HepG2 (cell line): ENCODE measurements at regions not wholly inside any gene's neighbourhood (a gene's known extent, or its start where the extent isn't known, plus 50 kb on each side); places are given as distances from the start of the nearest gene placed in this dataset.

Experiments
- ATAC-seq: fragments of 200-7000 bp; cut with Tn5 transposase; 3 replicates; pipeline ENCODE4 v1.9.1; 2020; ENCODE audit warnings: mild to moderate bottlenecking, moderate library complexity
- BruUV-seq: library from RNA; stranded (reverse); fragments of 400-500 nt; replicated peaks from 2 replicates; lab custom pipeline; 2021; lab: Mats Ljungman, UMichigan
- CTCF ChIA-PET: fragments of 300-600 bp; formaldehyde crosslinking; extraction: SDS; loops from one replicate; lab custom pipeline; 2021; ENCODE audit warnings: low total read pairs, inconsistent platforms, low intra/inter-chr PET ratio; lab: Yijun Ruan, JAX
- POLR2A ChIA-PET: fragments of 350-600 bp; sonication (Branson Sonifier 250); formaldehyde crosslinking; loops from one replicate; lab custom pipeline; 2020; ENCODE audit warnings: antibody characterized with exemption, inconsistent platforms; lab: Yijun Ruan, JAX
- DNase-seq: peaks from one replicate; pipeline ENCODE4 v3.0.0-alpha.2; 2015; ENCODE audit warnings: low spot score
- FAIRE-seq: peaks from 3 replicates; lab custom pipeline; 2011; peaks lifted over from hg19 to GRCh38; lab: Jason Lieb, UNC
- H2AFZ ChIP-seq: one replicate; pipeline ENCODE4 v1.6.1; 2011; ENCODE audit warnings: low read length, inconsistent platforms
- H3K27ac ChIP-seq: fragments of 300-600 bp; 3 replicates; pipeline ENCODE4 v1.8.0; 2011; ENCODE audit warnings: mixed run types, mild to moderate bottlenecking, mixed read lengths, low read length, inconsistent platforms; ENCODE audit not compliant: insufficient read depth; ENCODE audit errors: extremely low read length
- H3K27me3 ChIP-seq, 2 experiments: fragments of 200-600 bp in 1 of 2; 2 replicates in 1 of 2; 3 replicates in 1 of 2; pipeline versions ENCODE4 v1.6.0 to v1.8.0; 2011; ENCODE audit warnings: low read length in 2 of 2, mild to moderate bottlenecking in 2 of 2, moderate library complexity in 2 of 2, inconsistent platforms in 1 of 2; ENCODE audit not compliant: insufficient read depth in 2 of 2, control insufficient read depth in 1 of 2
- H3K36me3 ChIP-seq, 2 experiments: fragments of 200-600 bp in 1 of 2; replicated peaks in 1 of 2; 2 replicates in 1 of 2; 3 replicates in 1 of 2; pipeline versions ENCODE4 v1.5.1 to v1.8.0; 2011; ENCODE audit warnings: low read length in 2 of 2, inconsistent platforms in 1 of 2; ENCODE audit not compliant: insufficient read depth in 2 of 2, control insufficient read depth in 1 of 2
- H3K4me1 ChIP-seq: 2 replicates; pipeline ENCODE4 v1.5.1; 2012; ENCODE audit warnings: low read length, inconsistent platforms; ENCODE audit not compliant: insufficient read depth
- H3K4me2 ChIP-seq: 2 replicates; pipeline ENCODE4 v1.6.0; 2011; ENCODE audit warnings: low read depth, low read length, inconsistent platforms
- H3K4me3 ChIP-seq, 3 experiments: fragments of 200-600 bp in 1 of 3; sonication (generic), shearing (Covaris generic) in 1 of 3; replicated peaks in 1 of 3; 2 replicates each; pipeline ENCODE4 v1.5.1; 2011 to 2016; ENCODE audit warnings: low read length in 3 of 3, inconsistent platforms in 2 of 3, low read depth in 2 of 3, mild to moderate bottlenecking in 2 of 3, control low read depth in 1 of 3, mixed read lengths in 1 of 3; ENCODE audit not compliant: insufficient read depth in 1 of 3
- H3K79me2 ChIP-seq: one replicate; pipeline ENCODE4 v1.6.1; 2011; ENCODE audit warnings: low read length, inconsistent platforms; ENCODE audit not compliant: insufficient read depth
- H3K9ac ChIP-seq: 2 replicates; pipeline ENCODE4 v1.6.0; 2011; ENCODE audit warnings: mild to moderate bottlenecking, low read depth, low read length, inconsistent platforms; ENCODE audit not compliant: insufficient read depth
- H3K9me3 ChIP-seq: 2 replicates; pipeline ENCODE4 v1.5.1; 2012; ENCODE audit warnings: mild to moderate bottlenecking, low read length
- H4K20me1 ChIP-seq: 2 replicates; pipeline ENCODE4 v1.6.0; 2011; ENCODE audit warnings: inconsistent platforms, mild to moderate bottlenecking, low read length, moderate library complexity; ENCODE audit not compliant: insufficient read depth
- ATF1 ChIP-seq: IDR thresholded peaks from 2 replicates; pipeline ENCODE4 v1.6.1; 2016; ENCODE audit warnings: mild to moderate bottlenecking, control low read depth
- CREB1 ChIP-seq, 2 experiments: fragments of 450-650 bp in 1 of 2; IDR thresholded peaks; 2 replicates each; pipeline ENCODE4 v1.6.1; 2016 to 2017; ENCODE audit warnings: control low read depth in 1 of 2, mild to moderate bottlenecking in 1 of 2, missing compliant biosample characterization in 1 of 2, missing genetic modification characterization in 1 of 2
- GLI4 ChIP-seq: sonication (generic); formaldehyde crosslinking; IDR thresholded peaks from 2 replicates; pipeline ENCODE4 v1.5.1; 2020; ENCODE audit warnings: missing genetic modification reagents, mild to moderate bottlenecking, moderate library complexity, borderline replicate concordance
- ISL2 ChIP-seq: sonication (generic); formaldehyde crosslinking; IDR thresholded peaks from 2 replicates; pipeline ENCODE4 v1.5.0; 2020; ENCODE audit warnings: missing genetic modification reagents
- SIX4 ChIP-seq: sonication (generic); formaldehyde crosslinking; IDR thresholded peaks from 2 replicates; pipeline ENCODE4 v1.4.0; 2020; ENCODE audit warnings: missing genetic modification reagents
- SOX13 ChIP-seq, 3 experiments: fragments of 450-650 bp in 1 of 3; sonication (generic) in 1 of 3; formaldehyde crosslinking in 1 of 3; IDR thresholded peaks in 2 of 3; conservative IDR thresholded peaks in 1 of 3; 2 replicates each; pipeline versions ENCODE4 v1.5.0 to v1.6.1; 2016 to 2020; ENCODE audit warnings: antibody characterized with exemption in 1 of 3, mild to moderate bottlenecking in 1 of 3, missing compliant biosample characterization in 1 of 3, missing genetic modification reagents in 1 of 3, moderate library complexity in 1 of 3
- SP1 ChIP-seq, 2 experiments: fragments of 450-650 bp in 1 of 2; sonication (generic) in 1 of 2; formaldehyde crosslinking in 1 of 2; IDR thresholded peaks; 2 replicates each; pipeline versions ENCODE4 v1.4.0 to v1.6.1; 2016 to 2020; ENCODE audit warnings: missing genetic modification reagents in 1 of 2
- TAF15 ChIP-seq: fragments of 200-400 bp; formaldehyde crosslinking; IDR thresholded peaks from one replicate; pipeline ENCODE4 v1.6.1; 2018; ENCODE audit warnings: mild to moderate bottlenecking, low read depth, low read length; ENCODE audit not compliant: poor library complexity, severe bottlenecking
- TBX2 ChIP-seq: sonication (generic); formaldehyde crosslinking; IDR thresholded peaks from 2 replicates; pipeline ENCODE4 v1.5.0; 2020; ENCODE audit warnings: missing genetic modification reagents, mild to moderate bottlenecking, borderline replicate concordance
- ZHX2 ChIP-seq, 2 experiments: sonication (generic) in 1 of 2; formaldehyde crosslinking in 1 of 2; IDR thresholded peaks; 2 replicates each; pipeline versions ENCODE4 v1.6.1 to v1.9.0; 2014 to 2022; ENCODE audit warnings: antibody characterized with exemption in 1 of 2, borderline replicate concordance in 1 of 2, inconsistent platforms in 1 of 2, low read depth in 1 of 2, missing genetic modification reagents in 1 of 2
- WGBS: methylation state at CpG from one replicate; pipeline ENCODE4 v1.1.6; 2017; ENCODE audit warnings: low lambda C conversion rate; 5-methylcytosine and 5-hydroxymethylcytosine counted together
- in situ Hi-C: cut with HindIII; loops from 2 replicates; pipeline ENCODE4 v1.10.0; 2017; ENCODE audit warnings: low pct_unique_long_range_greater_than_20kb; ENCODE audit not compliant: extremely low pct_ligation_motif_present
- intact Hi-C: fragments of 100-400 bp; cut with micrococcal nuclease; formaldehyde crosslinking; loops from one replicate; pipeline ENCODE4 v1.10.0; 2022; ENCODE audit not compliant: unreplicated experiment

- no peak for TF ChIP-seq SOX13 (IDR thresholded peaks at IDR 0.05)
- peak in 1 of 2 experiments; percentile 56; a peak in 1 of 4 replicates for TF ChIP-seq SOX13 (CRISPR knock-in tag; conservative IDR thresholded peaks at IDR 0.05 in 1 of 2, IDR thresholded peaks at IDR 0.05 in 1 of 2)
These were observed 103.2 kb downstream of the ZNF429 start (continued) for GRCh38 chr19:21608571-21608970.

- CTCF ChIA-PET, result no interaction called here
- no peak for FAIRE-seq
- in situ Hi-C loops, result no loop called here
- TF ChIP-seq TBX2 (no peak), ATF1 (CRISPR knock-in tag) (no peak), CREB1 (IDR thresholded peaks at IDR 0.05) (no peak), CREB1 (CRISPR knock-in tag; IDR thresholded peaks at IDR 0.05) (no peak), SIX4 (CRISPR knock-in tag) (no peak), ZHX2 (IDR thresholded peaks at IDR 0.05; ENCODE audit: low read depth) (no peak), ZHX2 (CRISPR knock-in tag; IDR thresholded peaks at IDR 0.05; ENCODE audit: borderline replicate concordance) (no peak), ISL2 (no peak), TAF15 (no peak), SP1 (IDR thresholded peaks at IDR 0.05) (no peak), SP1 (CRISPR knock-in tag; IDR thresholded peaks at IDR 0.05) (no peak), GLI4 (CRISPR knock-in tag) (no peak)
These were observed 102.0 kb downstream of the ZNF429 start for GRCh38 chr19:21607449-21607848.

More at GRCh38 chr19:21607449-21607848, 102.0 kb downstream of the ZNF429 start:
- Histone ChIP-seq H4K20me1 (no peaks in the 10 kb centered on the region), H3K27ac (no peak overlapping the region), H2AFZ (no peak overlapping the region), H3K4me2 (no peak overlapping the region), H3K4me3 (no peak overlapping the region), H3K9ac (no peak overlapping the region), H3K9me3 (peaks cover 20% of the 10 kb centered on the region; the same call in 1 of the 2 replicates), H3K27me3 (no peaks in the 10 kb centered on the region), H3K4me1 (peaks cover 13% of the 10 kb centered on the region), H3K79me2 (no peaks in the 10 kb centered on the region), H3K36me3 (no peaks in the 10 kb centered on the region)
- 66% methylated on average over 4 of the region's 4 CpGs for whole genome bisulfite sequencing
- ATAC-seq (no peak), DNase-seq (no peak)
- POLR2A ChIA-PET, result no interaction called here
- intact Hi-C loops, result no loop called here
- BruUV-seq, result no TSS peak
